Osteocyte (in vitro differentiated cells): ENCODE measurements at regions not wholly inside any gene's neighbourhood (a gene's known extent, or its start where the extent isn't known, plus 50 kb on each side); places are given as distances from the start of the nearest gene placed in this dataset.

Experiments used
- DNase-seq: peaks from one replicate; pipeline ENCODE4 v3.0.0; 2021; ENCODE audit warnings: mixed read lengths; ENCODE audit not compliant: unreplicated experiment; ENCODE audit errors: extremely low spot score
- H3K27ac Mint-ChIP-seq: one replicate; pipeline ENCODE4 v1.8.0; 2021; ENCODE audit warnings: mild to moderate bottlenecking, mixed read lengths; ENCODE audit not compliant: unreplicated experiment
- H3K27me3 Mint-ChIP-seq: one replicate; pipeline ENCODE4 v1.8.0; 2021; ENCODE audit warnings: mixed read lengths; ENCODE audit not compliant: unreplicated experiment
- H3K36me3 Mint-ChIP-seq: one replicate; pipeline ENCODE4 v1.8.0; 2021; ENCODE audit warnings: mixed read lengths; ENCODE audit not compliant: unreplicated experiment
- H3K4me1 Mint-ChIP-seq: one replicate; pipeline ENCODE4 v1.8.0; 2021; ENCODE audit warnings: mixed read lengths; ENCODE audit not compliant: unreplicated experiment
- H3K4me3 Mint-ChIP-seq: one replicate; pipeline ENCODE4 v1.8.0; 2021; ENCODE audit warnings: mild to moderate bottlenecking, moderate library complexity, mixed read lengths; ENCODE audit not compliant: unreplicated experiment
- H3K9me3 Mint-ChIP-seq: one replicate; pipeline ENCODE4 v1.8.0; 2021; ENCODE audit warnings: mixed read lengths; ENCODE audit not compliant: unreplicated experiment
- TF ChIP-seq, protein P1 (sequence below): fragments of 200-600 bp; sonication (generic); IDR thresholded peaks from 2 replicates; pipeline ENCODE4 v1.5.0; 2021; ENCODE audit warnings: antibody characterized with exemption, mild to moderate bottlenecking, moderate library complexity

DNA sequence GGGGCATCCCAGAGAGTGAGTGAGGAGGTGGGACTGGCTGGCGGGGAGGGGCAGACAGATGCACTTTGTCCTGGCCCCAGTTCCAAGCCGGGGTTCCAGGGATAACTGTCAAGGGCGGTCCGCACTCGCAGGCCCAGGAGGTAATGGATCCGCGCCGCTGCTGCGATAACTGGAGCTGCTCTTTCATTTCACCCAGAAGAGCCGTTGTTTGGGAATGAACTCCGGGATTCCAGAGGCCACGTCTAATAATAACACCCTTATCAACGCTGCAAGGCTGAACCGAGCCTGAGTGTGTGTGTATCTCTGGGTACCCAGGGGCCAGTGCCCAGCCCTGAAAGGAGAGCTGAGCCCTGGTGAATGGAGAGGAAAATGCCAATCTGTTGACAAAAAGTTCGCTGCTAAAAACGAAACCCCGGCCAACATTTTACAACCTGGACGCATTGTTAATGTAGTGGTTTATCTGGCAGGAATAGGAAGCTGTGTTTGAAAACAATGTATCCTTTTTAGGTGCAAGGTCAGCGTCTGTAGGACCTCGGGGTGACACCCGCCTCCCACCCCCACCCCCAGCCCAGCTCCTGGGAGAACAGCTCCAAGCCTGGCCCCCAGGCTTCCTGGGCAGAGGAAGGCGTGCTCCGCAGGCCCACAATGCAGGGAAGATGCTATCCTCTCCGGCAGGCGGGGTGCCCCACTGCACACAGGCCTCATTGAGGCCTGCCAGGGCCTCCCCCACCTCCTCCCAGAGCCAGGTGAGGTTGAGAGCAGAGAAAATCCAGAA lies 119.7 kb downstream of the PROX1 start:
- H3K4me1 Mint-ChIP-seq: no peaks in the 10 kb centered on the region
- H3K4me3 Mint-ChIP-seq: no peak overlapping the region
- no peaks in the 10 kb centered on the region for H3K36me3 Mint-ChIP-seq
- H3K27me3 Mint-ChIP-seq: no peaks in the 10 kb centered on the region
- no peaks in the 10 kb centered on the region for H3K9me3 Mint-ChIP-seq
- no peak for DNase-seq
- TF ChIP-seq, protein P1, sequence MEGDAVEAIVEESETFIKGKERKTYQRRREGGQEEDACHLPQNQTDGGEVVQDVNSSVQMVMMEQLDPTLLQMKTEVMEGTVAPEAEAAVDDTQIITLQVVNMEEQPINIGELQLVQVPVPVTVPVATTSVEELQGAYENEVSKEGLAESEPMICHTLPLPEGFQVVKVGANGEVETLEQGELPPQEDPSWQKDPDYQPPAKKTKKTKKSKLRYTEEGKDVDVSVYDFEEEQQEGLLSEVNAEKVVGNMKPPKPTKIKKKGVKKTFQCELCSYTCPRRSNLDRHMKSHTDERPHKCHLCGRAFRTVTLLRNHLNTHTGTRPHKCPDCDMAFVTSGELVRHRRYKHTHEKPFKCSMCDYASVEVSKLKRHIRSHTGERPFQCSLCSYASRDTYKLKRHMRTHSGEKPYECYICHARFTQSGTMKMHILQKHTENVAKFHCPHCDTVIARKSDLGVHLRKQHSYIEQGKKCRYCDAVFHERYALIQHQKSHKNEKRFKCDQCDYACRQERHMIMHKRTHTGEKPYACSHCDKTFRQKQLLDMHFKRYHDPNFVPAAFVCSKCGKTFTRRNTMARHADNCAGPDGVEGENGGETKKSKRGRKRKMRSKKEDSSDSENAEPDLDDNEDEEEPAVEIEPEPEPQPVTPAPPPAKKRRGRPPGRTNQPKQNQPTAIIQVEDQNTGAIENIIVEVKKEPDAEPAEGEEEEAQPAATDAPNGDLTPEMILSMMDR: no peak
- no peak overlapping the region for H3K27ac Mint-ChIP-seq

DNA sequence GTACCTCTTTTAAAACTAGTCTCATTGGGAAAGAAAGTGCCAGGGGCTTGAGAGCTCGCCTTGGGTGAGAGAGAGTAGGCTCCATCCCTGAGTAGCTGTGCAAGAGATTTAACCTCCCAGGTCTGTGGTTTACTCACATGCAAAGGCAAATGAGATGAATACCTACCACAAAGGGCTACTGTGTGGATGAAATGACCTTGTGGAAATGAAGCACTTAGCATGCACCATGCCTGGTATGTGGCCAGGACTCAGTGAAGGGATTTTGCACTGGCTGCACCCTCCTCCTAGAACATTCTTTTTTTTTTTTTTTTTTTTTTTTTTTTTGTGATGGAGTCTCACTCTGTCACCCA lies 120.3 kb downstream of the PROX1 start:
- TF ChIP-seq, protein P1: no peak
- H3K27me3 Mint-ChIP-seq: no peaks in the 10 kb centered on the region
- H3K4me3 Mint-ChIP-seq: no peak overlapping the region
- no peaks in the 10 kb centered on the region for H3K4me1 Mint-ChIP-seq
- no peaks in the 10 kb centered on the region for H3K9me3 Mint-ChIP-seq
- H3K27ac Mint-ChIP-seq: no peak overlapping the region
- no peak for DNase-seq
- H3K36me3 Mint-ChIP-seq: no peaks in the 10 kb centered on the region

DNA sequence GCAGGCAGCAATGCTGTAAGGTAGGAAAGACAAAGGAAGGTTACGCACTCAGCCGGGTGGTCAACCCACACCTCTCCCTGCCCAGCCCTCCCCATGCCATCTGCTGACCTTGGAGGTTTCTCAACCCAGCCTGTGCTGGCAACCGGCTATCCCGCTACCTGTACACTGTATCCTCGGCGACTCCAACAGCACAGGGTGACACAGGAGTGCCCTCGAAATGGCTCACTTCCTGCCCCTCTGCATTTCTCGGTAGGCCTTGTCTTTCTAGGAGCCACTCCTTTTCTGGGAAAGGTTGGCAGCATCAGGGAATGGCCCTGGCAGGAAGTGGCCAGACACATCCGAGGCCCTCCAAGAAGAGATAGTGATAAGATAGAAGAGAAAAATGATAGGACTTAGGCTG lies 124.0 kb downstream of the PROX1 start:
- Mint-ChIP-seq H3K4me3 (no peak overlapping the region), H3K4me1 (no peaks in the 10 kb centered on the region), H3K27ac (no peak overlapping the region)

DNA sequence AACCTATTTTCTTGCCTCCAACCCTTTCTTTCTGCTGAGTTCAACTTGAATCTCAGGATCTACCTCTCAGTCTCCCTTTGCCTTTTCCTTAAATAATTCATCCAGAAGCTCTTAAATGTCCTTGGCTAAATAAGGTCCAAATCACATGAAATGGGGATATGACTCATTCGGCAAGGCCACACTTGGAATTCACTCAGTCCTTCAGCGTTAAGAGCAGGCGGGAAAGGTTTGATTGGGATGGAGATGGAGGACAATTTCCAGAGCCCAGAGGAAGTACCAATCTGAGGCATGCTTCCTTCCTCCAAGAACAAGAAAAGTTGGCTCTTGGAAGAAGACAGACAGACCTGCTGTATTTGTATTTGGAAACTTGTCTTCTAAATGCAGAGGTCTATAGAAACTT lies 128.5 kb downstream of the PROX1 start:
- H3K9me3 Mint-ChIP-seq: peaks cover 12% of the 10 kb centered on the region
- H3K27me3 Mint-ChIP-seq: no peaks in the 10 kb centered on the region
- TF ChIP-seq, protein P1: no peak
- H3K36me3 Mint-ChIP-seq: no peaks in the 10 kb centered on the region
- no peak overlapping the region for H3K27ac Mint-ChIP-seq
- no peak overlapping the region for H3K4me3 Mint-ChIP-seq
- H3K4me1 Mint-ChIP-seq: no peaks in the 10 kb centered on the region
- DNase-seq: no peak

More for the DNA sequence above, 124.0 kb downstream of the PROX1 start:
- no peaks in the 10 kb centered on the region for H3K36me3 Mint-ChIP-seq
- DNase-seq: no peak
- peaks cover under 1% of the 10 kb centered on the region for H3K9me3 Mint-ChIP-seq
- TF ChIP-seq, protein P1: no peak
- H3K27me3 Mint-ChIP-seq: no peaks in the 10 kb centered on the region

DNA sequence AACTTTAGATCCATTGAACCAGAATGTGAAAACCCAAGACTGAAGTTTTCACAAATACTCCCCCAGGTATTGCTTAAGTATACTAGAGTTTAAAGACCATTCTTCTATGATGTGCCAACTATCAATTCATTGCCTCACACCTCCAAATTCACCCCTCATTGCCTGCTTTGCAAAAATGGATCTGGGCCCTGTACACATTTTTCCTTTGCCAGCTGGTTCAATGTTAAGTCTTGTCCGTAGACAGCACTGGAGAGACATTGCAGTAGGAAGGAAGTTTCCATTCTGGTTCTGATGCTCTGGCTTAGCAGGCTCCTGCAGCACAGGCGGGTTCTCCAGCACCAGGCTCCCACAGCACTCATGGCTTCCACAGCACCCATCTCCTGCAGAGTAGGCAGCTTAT lies 130.0 kb downstream of the PROX1 start:
- no peak overlapping the region for H3K4me3 Mint-ChIP-seq
- peaks cover under 1% of the 10 kb centered on the region for H3K4me1 Mint-ChIP-seq
- TF ChIP-seq, protein P1: no peak
- no peaks in the 10 kb centered on the region for H3K36me3 Mint-ChIP-seq
- no peak overlapping the region for H3K27ac Mint-ChIP-seq
- peaks cover 12% of the 10 kb centered on the region for H3K9me3 Mint-ChIP-seq
- H3K27me3 Mint-ChIP-seq: peaks cover 2% of the 10 kb centered on the region
- DNase-seq: no peak
